Testis (tissue), 2 donors: ENCODE measurements at regions not wholly inside any gene's neighbourhood (a gene's known extent, or its start where the extent isn't known, plus 50 kb on each side); places are given as distances from the start of the nearest gene placed in this dataset.

ENCODE experiments used
- CTCF ChIP-seq, 3 experiments: fragments of 450-650 bp in 2 of 3; fragments of 200-600 bp in 1 of 3; sonication (generic) in 1 of 3; IDR thresholded peaks; one replicate each; pipeline ENCODE4 v1.5.1; 2016 to 2019; ENCODE audit warnings: antibody characterized with exemption in 3 of 3, mild to moderate bottlenecking in 2 of 3, moderate library complexity in 1 of 3
- POLR2A ChIP-seq: fragments of 450-650 bp; IDR thresholded peaks from one replicate; pipeline ENCODE4 v1.6.1; 2017; ENCODE audit warnings: antibody characterized with exemption, mild to moderate bottlenecking, moderate library complexity

GRCh38 chr15:97875025-97875512 is 85.4 kb upstream of the ARRDC4 start:
- TF ChIP-seq CTCF (IDR thresholded peaks at IDR 0.05) (no peak), POLR2A (no peak)
